Large intestine (tissue), 3 donors: ENCODE measurements at regions not wholly inside any gene's neighbourhood (a gene's known extent, or its start where the extent isn't known, plus 50 kb on each side); places are given as distances from the start of the nearest gene placed in this dataset.

Experiments used
- DNase-seq, 2 donors: peaks; one replicate each; pipeline versions ENCODE4 v3.0.0 to v3.0.0-alpha.2; 2013
- H3K27ac ChIP-seq: one replicate; pipeline ENCODE4 v1.5.1; 2013; ENCODE audit warnings: low read length
- H3K27me3 ChIP-seq: 2 replicates; pipeline ENCODE4 v1.6.1; 2013; ENCODE audit warnings: low read length; ENCODE audit not compliant: control insufficient read depth, insufficient read depth
- H3K36me3 ChIP-seq: 2 replicates; pipeline ENCODE4 v1.6.1; 2013; ENCODE audit warnings: low read length; ENCODE audit not compliant: control insufficient read depth, insufficient read depth
- H3K4me1 ChIP-seq: one replicate; pipeline ENCODE4 v1.6.1; 2013; ENCODE audit warnings: low read length; ENCODE audit not compliant: control insufficient read depth, insufficient read depth
- H3K4me3 ChIP-seq: one replicate; pipeline ENCODE4 v1.5.1; 2013; ENCODE audit warnings: low read length
- H3K9me3 ChIP-seq: one replicate; pipeline ENCODE4 v1.6.1; 2013; ENCODE audit warnings: mild to moderate bottlenecking, low read depth, low read length, moderate library complexity; ENCODE audit not compliant: control insufficient read depth
- WGBS: methylation state at CpG from one replicate; pipeline ENCODE4 v1.1.5; 2013; ENCODE audit warnings: low lambda C conversion rate; ENCODE audit not compliant: insufficient coverage; 5-methylcytosine and 5-hydroxymethylcytosine counted together

DNA sequence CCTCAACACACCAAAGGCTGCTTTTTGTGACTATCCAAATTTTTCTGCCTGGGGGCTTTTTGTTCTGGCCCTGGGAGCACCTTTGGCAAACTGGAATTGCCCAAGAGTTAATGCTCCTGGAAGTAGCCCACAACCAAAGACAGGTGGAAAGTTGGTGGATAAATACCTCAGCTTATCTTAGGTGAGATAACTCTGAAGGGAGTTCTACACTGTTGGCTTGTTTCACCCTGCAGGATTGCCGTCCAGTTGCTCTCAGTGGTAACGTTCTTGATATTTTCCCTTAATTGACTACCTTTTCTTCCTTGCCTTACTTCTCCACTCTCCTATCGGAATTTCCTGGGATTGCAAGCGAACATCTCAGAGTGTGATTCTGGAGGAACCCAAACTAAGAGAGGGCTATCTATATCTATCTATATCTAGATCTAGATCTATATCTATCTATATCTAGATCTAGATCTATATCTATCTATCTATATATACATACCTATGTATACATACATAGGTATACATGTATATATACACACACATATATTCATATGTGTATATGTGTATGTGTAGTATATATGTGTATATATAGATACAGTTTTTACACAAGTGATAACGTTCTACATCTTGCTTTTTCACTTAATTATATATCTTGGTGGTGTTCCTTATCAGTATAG lies 82.6 kb upstream of the DHX15 start:
- 48% methylated on average over 2 of the region's 5 CpGs for WGBS
- Histone ChIP-seq H3K27ac (no peak overlapping the region), H3K9me3 (no peaks in the 10 kb centered on the region), H3K4me1 (no peaks in the 10 kb centered on the region), H3K4me3 (no peak overlapping the region), H3K36me3 (no peaks in the 10 kb centered on the region), H3K27me3 (no peaks in the 10 kb centered on the region)
- DNase-seq, result no peak

DNA sequence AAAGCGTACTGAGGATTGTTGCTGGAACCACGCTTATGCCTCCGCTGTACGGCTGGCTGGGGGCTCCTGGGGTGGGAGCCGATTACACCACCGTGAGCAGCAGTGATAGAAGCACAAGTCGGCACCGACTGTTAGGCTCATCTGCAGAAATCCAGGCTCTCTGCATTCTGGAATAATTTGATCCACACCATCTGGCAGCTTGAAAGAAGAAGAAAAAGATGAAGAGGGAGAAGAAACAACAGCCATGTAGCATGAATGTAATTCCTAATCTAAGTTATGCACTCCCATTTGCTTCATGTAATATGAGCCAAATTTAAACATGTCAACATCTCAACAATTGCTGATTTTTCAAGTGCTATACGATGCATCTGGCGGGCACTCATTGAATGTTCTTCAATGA lies 84.6 kb upstream of the DHX15 start:
- H3K4me1 ChIP-seq, result no peaks in the 10 kb centered on the region
- H3K9me3 ChIP-seq, result no peaks in the 10 kb centered on the region
- no peak overlapping the region for H3K27ac ChIP-seq
- H3K36me3 ChIP-seq, result no peaks in the 10 kb centered on the region
- H3K27me3 ChIP-seq, result no peaks in the 10 kb centered on the region
- no peak overlapping the region for H3K4me3 ChIP-seq
- whole genome bisulfite sequencing, result 75% methylated on average over 2 of the region's 10 CpGs
- DNase-seq, result no peak

GRCh38 chr4:24669751-24670150 lies 85.4 kb upstream of the DHX15 start:
- H3K27me3 ChIP-seq, result no peaks in the 10 kb centered on the region
- H3K27ac ChIP-seq, result no peak overlapping the region
- H3K4me3 ChIP-seq, result no peak overlapping the region
- WGBS, result 87% methylated on average over 3 of the region's 6 CpGs
- no peaks in the 10 kb centered on the region for H3K4me1 ChIP-seq
- no peak for DNase-seq
- no peaks in the 10 kb centered on the region for H3K9me3 ChIP-seq
- no peaks in the 10 kb centered on the region for H3K36me3 ChIP-seq

DNA sequence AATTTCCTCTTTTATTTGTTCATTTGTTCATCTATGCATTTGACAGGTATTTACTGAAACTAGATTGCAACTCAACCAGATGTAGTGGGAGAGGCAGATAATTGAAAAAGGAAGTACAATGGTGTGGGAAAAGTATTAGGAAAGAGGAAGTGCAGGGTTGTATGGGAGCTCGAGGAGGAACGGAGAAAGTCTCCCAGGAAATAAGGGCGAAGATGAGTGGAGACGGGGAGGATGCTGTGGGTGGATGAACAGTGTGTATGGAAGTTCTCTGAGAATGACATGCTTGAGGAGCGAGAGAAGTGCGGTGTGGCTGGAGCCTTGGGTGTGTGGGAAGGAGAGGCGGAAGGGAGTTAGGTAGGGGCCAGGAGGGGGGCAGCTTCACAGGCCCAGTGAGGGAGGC lies 87.5 kb upstream of the DHX15 start:
- Histone ChIP-seq H3K4me1 (no peaks in the 10 kb centered on the region), H3K27me3 (no peaks in the 10 kb centered on the region), H3K4me3 (no peak overlapping the region), H3K27ac (no peak overlapping the region), H3K9me3 (no peaks in the 10 kb centered on the region), H3K36me3 (no peaks in the 10 kb centered on the region)
- no peak for DNase-seq
- 75% methylated on average over 4 of the region's 7 CpGs for WGBS

DNA sequence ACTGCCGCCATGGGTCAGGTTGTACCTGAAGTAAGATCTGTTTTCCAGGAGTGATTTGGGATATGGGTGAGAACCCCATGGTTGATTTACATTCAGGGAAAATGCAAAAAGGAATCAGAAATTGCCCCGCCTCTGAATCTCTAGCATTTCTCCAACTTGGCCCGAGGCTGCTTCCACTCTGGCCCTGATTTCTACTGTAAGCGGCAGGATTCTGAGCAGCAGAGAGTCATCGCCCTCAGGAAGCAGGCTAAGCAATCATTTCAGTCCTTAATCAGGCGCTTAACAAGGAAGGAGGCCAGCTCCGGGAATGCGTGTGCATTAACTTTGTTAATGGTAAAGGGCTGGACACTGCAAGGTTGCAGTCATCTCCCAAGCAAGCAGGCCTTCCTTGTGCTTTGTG lies 88.5 kb upstream of the DHX15 start:
- Histone ChIP-seq H3K27me3 (no peaks in the 10 kb centered on the region), H3K4me3 (no peak overlapping the region), H3K4me1 (no peaks in the 10 kb centered on the region), H3K36me3 (no peaks in the 10 kb centered on the region), H3K27ac (no peak overlapping the region), H3K9me3 (no peaks in the 10 kb centered on the region)
- WGBS, result no CpG with 5 or more reads among the region's 8 CpGs
- DNase-seq, result no peak

DNA sequence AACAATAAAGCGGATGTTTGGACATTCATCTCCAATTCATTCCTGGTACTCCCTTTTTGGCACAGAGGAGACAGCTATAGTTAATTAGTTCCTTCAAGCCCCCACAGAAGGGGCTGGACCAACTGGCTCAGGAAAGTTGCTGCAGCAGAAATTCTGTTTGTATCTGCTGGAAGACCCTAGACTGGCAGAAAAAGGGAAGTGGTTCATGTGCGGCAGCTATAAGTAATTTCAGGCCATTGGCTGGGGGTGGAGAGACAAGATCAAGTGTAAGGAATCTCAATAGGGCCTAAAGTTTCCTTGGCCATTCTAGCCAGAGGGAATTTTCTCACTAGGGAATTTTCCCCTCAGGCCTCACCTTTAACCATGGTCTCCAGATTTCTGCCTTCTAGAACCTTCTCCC lies 89.9 kb upstream of the DHX15 start:
- Histone ChIP-seq H3K27ac (no peak overlapping the region), H3K36me3 (no peaks in the 10 kb centered on the region), H3K4me1 (no peaks in the 10 kb centered on the region), H3K4me3 (no peak overlapping the region), H3K27me3 (no peaks in the 10 kb centered on the region), H3K9me3 (no peaks in the 10 kb centered on the region)
- 60% methylated on average over 1 of the region's 2 CpGs for WGBS
- no peak for DNase-seq

GRCh38 chr4:24675721-24676389 lies 91.5 kb upstream of the DHX15 start:
- no peaks in the 10 kb centered on the region for H3K36me3 ChIP-seq
- no peak for DNase-seq
- no CpG with 5 or more reads among the region's 2 CpGs for WGBS
- H3K27ac ChIP-seq, result no peak overlapping the region
- no peaks in the 10 kb centered on the region for H3K27me3 ChIP-seq
- no peaks in the 10 kb centered on the region for H3K9me3 ChIP-seq
- H3K4me3 ChIP-seq, result no peak overlapping the region
- no peaks in the 10 kb centered on the region for H3K4me1 ChIP-seq

GRCh38 chr4:24677909-24678308 lies 93.6 kb upstream of the DHX15 start:
- Histone ChIP-seq H3K27ac (no peak overlapping the region), H3K9me3 (no peaks in the 10 kb centered on the region), H3K4me1 (no peaks in the 10 kb centered on the region), H3K27me3 (no peaks in the 10 kb centered on the region), H3K36me3 (no peaks in the 10 kb centered on the region), H3K4me3 (no peak overlapping the region)
- DNase-seq, result no peak
- 88% methylated on average over 3 of the region's 4 CpGs for WGBS

DNA sequence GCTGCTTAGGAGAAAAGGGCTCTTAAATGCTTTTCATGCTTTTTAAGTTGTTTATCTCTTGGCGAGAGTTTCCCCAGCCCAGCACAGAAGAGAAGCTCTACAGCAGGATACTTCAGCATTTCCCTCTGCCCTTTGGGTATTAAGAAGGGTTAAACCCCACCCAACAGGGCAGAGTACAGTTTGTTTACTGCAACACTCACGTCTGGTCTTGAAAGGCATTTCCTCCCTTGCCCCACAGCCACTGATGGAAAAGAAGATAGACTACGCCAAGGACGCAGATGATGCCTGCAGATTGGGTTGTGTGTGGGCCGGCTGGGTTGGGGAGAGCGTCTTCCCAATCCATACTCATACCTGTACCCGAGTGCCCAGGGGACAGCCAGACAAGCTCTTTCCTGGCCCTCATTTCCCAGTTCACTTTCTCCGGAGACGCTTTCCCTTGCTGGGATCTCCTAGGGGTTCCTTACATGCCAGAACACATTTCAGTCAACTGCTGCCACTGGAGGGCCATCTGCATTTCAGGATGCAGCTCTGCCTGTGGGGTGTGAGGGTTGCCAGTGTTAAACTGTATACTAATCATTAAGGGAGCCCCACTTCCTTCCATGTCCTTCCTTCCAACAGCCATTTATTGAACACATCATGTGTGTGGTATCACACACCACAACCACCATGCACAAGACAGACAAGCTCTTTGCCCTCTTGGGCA lies 96.5 kb upstream of the DHX15 start:
- no peaks in the 10 kb centered on the region for H3K9me3 ChIP-seq
- no peak overlapping the region for H3K27ac ChIP-seq
- WGBS, result 60% methylated on average over 1 of the region's 9 CpGs
- H3K4me3 ChIP-seq, result no peak overlapping the region
- H3K36me3 ChIP-seq, result no peaks in the 10 kb centered on the region
- no peak for DNase-seq
- no peaks in the 10 kb centered on the region for H3K4me1 ChIP-seq
- no peaks in the 10 kb centered on the region for H3K27me3 ChIP-seq

- no peaks in the 10 kb centered on the region for H3K27me3 ChIP-seq
- no peaks in the 10 kb centered on the region for H3K9me3 ChIP-seq
- no peak for DNase-seq
- WGBS, result no CpG with 5 or more reads among the region's 7 CpGs
- H3K27ac ChIP-seq, result no peak overlapping the region
- H3K4me3 ChIP-seq, result no peak overlapping the region
- H3K4me1 ChIP-seq, result no peaks in the 10 kb centered on the region
- H3K36me3 ChIP-seq, result no peaks in the 10 kb centered on the region
Measured at GRCh38 chr4:24683116-24683515, 98.8 kb upstream of the DHX15 start.
